HG02981 (cell line): ENCODE measurements at regions not wholly inside any gene's neighbourhood (a gene's known extent, or its start where the extent isn't known, plus 50 kb on each side); places are given as distances from the start of the nearest gene placed in this dataset.
"Not testable (repeated sequence)": the region's sequence is repeated elsewhere in the genome, so short reads cannot be mapped to it uniquely, and the experiment has no call there.

Source experiments
- ATAC-seq: cut with Tn5 transposase; IDR thresholded peaks from one replicate; pipeline ENCODE4 v1.9.1; 2021; ENCODE audit warnings: mild to moderate bottlenecking, moderate library complexity; ENCODE audit not compliant: unreplicated experiment

DNA sequence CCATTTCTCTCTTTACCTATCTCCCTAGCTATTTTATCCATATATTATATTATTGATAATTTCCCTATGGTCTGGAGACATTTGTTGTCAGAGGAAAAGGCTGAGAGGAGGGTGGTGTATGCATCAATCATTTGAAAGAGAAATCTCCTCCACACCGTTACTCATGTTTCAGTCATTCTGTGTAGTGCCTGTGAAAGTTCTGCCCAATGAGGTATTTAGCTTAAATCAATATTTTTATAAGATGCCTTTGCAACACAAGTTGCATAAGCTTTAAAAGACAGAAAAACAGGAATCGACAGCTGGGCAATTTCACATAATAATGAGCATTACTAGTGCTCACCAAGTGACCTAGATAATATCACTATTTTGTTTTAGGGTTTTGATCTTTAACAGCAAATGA is 363.7 kb upstream of the FSIP2 start:
- ATAC-seq = no peak

DNA sequence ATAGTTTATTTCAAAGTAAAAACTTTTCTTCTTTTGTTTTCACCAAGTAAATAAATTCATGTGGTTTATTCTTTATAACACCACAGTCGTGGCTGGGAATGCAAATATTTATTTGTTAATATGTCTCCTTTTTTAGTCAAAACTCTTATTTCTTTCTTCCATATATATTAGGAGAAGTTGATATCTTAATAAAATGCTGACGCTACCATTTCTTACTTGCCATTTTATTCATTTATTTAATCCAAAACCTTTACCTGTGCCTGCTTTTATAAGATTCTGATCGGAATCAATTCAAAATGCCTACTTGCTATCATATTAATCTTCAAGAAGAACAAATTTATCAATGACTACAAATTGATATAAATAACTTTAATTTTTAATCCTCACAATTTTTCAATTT is 362.9 kb upstream of the FSIP2 start:
- ATAC-seq = no peak

DNA sequence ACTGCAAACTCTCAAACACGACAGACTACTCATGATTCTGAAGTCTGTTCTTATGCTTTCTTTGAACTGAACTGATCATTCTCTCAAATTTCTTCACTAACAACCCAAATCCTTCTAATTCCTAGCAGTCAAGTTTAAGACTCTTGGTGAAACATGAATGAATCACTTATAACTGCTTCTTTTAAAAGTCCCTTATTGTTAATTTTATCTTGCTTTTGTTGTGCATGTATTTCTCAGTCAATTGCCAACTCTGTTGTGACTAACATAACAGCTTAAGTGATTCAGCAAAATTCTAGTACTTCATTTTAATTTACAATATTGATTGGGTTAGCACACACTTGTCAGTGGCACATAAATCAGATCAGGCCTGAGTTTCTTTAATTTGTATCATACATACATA is 357.0 kb upstream of the FSIP2 start:
- ATAC-seq = no peak

DNA sequence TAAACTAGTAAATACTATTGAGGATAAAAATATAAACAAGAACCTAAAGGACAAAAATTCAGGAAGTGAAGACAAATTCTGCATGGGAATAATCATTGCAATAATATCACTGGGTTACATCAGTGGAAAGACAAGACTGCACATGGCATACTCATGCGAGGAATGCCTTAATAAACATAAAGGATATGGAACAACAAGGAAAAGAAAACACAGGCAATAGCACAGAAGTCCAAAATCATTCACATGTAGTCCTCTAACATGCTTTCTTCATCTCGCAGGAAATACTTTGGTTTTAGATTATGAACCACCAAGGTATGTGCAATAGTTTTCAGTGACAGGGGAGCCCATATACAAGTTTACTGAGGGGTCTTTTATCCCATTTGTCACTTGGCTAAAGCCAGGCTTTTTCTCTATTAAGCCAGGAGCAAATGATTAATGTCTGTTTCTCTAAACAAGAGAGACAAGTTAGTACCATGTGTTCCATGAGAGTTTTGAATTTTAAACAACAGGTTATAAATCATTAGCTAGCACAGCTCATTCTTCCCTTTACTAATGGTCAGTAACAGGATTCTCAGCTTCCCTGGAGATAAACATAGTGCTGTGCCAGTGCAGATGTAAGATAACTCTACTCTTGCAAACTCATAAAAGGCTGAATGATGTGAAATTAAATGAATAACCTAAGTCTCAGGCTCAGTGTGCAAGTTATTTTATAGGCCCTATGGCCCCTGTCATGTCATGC is 353.6 kb upstream of the FSIP2 start:
- no peak for ATAC-seq

DNA sequence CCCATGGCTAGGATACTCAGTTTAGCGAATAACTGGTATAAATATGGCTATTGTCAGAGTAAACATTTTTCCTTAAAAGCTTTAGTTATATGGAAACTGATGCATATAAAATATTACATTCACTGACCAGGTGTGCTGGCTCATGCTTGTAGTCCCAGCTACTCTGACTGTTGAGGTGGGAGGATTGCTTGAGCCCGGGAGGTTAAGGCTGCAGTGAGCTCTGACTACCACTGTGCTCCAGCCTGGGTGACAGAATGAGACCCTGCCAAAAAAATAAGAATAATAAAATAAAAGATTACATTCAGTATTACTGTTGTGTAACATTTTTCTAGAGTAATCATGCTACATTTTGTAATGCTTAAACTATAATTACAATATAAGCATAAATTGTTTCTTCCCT is 350.4 kb upstream of the FSIP2 start:
- ATAC-seq = no peak

DNA sequence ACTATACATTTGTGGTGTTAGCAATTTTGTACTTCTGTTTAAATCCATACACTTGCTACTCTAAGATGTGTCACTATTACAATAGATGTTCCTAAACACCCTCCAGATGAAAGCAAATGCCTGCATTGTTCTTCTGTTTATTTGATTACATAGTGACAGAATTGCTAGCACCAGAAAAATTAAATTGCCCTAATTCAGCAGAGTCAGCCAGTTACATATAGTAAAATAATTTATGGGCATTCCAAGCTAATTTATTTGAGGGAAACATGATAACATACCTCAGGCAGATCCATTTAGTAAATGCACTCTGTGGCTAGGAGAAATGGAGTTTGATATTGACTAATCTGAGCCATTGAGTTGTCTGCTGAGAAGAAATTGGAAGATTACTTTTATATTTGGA is 347.1 kb upstream of the FSIP2 start:
- no peak for ATAC-seq

DNA sequence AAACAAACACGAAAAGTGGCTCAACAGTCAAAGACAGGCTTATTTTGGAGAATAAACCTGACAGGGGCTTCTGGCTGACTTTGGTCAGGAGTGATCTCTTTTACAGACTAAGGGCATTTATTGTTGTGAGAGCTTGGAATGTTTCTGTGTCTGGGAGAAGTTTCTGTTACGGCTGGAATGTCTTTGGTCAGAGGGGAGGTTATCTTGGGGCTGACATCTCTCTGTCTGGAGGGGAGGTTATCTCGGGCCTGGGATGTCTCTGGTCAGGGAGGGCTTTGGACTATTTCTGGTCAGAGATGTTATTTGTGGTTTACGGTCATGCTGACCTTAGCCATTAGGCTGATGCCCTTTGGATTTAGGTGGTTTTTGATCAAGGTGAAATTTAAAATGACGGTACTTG is 345.5 kb upstream of the FSIP2 start:
- no peak for ATAC-seq

DNA sequence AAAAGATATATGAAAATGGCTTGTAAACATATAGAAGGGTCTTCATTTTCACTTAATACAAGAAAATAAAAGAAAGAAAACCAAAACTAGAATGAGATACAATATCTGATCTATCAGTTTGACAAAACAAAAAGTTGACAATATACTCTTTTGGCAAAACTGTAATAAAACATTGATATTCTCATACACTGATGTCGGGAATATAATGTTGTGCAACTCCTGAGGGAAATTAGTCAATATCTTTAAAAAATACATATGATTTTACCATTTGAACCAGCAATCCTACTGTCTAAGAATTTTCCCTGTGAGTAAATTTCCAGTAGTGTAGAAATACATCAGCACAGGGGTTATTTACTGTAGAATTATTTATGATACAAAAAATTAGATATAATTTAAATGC is 336.1 kb upstream of the FSIP2 start:
- no peak for ATAC-seq

DNA sequence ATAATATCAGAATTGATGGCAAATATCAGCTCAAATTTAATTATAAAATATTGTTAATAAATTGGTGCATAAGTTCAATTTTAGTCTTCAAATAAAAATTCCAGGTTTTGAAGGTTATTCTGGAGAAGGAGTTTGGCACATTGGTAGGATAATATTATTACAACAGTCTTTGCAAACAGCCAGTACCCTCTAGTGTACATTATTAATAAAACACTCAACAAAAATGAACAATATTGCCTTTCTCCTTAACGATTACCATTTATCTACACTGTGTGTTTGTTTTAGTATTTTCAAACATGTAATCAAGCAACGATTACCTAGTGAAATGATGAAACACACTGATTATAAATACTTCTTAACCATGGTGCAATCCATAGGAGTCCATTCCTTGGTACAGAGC is 334.0 kb upstream of the FSIP2 start:
- ATAC-seq = no peak

DNA sequence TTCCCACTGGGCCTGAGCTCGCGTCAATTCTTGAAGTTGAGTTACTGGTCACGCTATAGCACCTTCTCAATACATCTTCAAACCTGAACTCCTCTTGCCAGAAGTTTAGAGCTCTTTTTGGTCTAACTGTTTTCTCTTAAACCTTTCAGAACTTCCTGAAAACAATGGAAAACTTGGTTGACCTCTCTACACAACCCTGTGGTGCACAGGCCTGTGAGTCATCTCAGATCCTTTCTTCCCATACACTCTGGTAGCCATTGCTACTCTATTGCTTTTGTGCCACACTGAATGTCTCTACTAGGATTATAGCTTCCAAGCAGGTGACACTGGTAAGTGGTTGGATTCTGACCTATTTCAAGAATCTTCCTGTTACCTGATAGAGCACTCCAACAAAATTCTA is 321.5 kb upstream of the FSIP2 start:
- no peak for ATAC-seq

DNA sequence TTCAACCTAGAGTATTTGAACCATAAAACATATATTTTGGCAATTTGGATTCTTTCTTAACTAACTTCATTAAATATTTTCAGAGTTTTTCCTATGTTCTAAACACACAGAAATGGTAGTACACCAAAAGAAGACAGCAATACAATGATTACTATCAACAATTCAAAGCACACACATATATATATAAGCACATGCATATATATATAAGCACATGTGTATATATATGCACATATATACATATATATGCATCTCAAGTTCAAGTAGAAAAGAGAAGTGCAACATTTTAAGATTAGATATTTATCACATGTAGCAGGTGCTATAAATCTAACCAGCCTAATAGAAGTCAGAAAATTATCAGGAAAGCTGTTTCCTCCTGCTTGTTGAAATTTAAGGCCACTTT is 320.9 kb upstream of the FSIP2 start:
- no peak for ATAC-seq

DNA sequence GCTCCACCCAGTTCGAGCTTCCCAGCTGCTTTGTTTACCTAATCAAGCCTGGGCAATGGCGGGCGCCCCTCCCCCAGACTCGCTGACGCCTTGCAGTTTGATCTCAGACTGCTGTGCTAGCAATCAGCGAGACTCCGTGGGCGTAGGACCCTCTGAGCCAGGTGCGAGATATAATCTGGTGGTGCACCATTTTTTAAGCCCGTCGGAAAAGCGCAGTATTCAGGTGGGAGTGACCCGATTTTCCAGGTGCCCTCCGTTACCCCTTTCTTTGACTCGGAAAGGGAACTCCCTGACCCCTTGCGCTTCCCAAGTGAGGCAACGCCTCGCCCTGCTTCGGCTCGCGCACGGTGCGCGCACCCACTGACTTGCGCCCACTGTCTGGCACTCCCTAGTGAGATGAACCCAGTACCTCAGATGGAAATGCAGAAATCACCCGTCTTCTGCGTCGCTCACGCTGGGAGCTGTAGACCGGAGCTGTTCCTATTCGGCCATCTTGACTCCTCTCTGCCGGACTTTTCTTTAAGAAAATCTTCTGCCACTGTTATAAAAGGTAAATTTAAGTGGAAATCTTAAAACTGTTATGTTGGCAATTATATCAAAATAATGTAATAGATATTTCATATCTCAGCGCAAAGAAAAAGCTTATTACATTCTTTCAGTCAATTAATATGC is 313.5 kb upstream of the FSIP2 start:
- not testable (repeated sequence) for ATAC-seq

DNA sequence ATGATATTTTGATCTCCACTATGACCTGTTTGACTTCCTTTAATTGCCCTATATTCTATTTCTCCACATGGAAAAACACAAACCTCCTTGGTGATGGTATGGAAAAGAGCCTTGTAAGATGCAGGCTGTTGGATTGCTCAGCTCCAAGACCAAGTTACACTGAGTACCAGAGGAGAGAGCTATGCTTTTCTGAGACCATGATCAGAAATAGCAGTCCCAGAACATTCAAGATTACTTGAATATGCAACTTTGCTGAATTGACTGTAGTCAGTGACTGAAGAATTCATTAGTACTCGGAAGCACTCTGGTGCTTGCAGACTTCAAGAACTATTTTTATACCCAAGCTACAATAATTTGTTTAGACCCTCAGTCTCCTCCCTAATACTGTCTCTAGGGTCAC is 310.6 kb upstream of the FSIP2 start:
- ATAC-seq = no peak

DNA sequence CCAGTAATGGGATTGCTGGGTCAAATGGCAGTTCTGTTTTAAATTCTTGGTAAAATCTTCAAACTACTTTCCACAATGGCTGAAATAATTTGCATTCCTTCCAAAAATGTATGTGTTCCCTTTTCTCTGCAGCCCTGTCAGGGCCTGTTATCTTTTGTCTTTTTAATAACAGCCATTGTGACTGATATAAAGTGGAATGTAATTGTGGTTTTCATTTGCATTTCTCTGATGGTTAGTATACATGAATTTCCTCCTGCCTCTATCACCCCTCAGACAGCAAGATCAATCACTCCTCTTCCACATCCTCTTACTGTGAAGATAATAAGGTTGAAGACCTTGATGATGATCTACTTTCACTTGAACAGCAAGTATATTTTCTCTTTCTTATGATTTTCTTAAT is 304.8 kb upstream of the FSIP2 start:
- no peak for ATAC-seq

DNA sequence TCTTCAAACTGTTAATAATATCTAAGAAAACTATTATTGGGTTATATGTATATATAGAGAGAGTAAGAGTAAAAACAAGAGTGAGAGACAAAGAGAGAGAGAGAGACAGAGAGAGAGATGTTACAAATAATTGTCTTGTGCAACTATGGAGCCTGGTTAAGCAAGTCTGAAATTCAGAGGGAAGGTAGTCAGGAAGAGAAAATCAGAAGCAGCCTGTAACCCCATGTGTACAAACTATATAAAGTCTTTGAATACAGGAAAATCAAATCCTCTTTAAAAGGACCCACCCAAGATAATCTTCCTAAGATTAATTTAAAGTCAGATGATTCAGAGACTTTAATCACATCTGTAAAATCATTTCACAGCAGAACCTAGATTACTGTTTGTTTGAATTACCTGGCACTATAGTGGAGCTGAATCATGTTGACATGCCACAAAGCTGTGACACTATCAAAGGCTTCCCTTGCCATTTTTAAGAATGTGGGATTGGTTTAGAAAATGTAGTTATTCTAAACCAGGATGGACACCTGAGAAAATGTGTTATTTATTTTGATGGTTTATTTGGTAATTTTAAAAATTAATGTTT is 301.7 kb upstream of the FSIP2 start:
- no peak for ATAC-seq

DNA sequence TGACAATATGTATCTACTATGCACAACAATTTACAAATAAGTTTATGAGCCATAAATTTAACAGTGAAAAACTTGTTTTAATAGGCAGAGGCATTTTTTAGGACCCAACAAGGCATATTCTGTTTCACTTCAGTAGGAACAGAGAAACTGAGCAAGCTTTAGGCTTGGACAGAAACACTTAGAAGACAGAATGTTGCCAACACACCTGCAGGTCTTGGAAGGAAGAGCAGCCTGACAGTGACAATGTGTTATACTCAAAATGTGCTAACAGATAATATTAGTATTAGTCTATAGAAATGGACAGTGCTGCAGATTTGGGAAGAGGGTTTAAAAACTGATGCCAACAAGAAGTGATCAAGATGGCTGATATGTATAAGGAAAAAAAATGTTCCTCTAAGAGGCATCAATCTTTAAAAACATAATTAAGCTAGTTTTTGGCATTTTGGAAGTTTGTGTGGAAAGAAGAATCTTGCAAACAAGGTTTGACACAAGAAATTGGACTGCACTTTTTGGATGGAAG is 297.1 kb upstream of the FSIP2 start:
- ATAC-seq = no peak

DNA sequence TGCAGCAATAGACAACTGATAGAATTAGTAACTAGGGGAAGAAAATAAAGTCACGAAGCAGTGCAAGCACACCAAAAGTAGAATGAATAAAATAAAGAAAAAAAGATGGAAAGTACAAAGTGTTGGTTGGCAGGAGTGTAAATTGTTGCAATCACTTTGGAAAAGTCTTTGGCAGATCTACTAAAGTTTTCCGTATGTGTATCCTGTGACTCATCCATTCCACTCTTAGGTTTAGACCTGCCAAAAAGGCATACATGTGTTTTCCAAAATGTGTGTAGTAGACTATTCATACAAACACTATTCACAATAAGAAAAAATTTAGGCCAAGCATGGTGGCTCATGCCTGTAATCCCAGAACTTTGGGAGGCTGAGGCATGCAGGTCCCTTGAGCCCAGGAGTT is 282.1 kb upstream of the FSIP2 start:
- no peak for ATAC-seq

DNA sequence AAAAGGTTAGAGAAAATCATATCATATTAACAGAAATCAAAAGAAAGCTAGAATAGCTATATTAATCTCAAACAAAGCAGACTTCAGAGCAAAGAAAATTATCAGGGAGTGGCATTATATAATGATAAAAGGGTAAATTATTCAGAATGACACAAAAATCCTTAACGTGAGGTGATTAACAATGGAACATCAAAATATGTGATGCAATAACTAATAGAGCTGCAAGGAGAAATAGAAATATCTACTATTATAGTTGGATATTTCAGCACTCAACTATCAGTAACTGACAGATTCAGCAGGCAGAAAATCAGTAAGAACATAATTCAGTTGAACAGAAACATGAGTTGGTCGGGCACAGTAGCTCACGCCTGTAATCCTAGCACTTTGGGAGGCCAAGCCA is 275.1 kb upstream of the FSIP2 start:
- ATAC-seq = no peak

DNA sequence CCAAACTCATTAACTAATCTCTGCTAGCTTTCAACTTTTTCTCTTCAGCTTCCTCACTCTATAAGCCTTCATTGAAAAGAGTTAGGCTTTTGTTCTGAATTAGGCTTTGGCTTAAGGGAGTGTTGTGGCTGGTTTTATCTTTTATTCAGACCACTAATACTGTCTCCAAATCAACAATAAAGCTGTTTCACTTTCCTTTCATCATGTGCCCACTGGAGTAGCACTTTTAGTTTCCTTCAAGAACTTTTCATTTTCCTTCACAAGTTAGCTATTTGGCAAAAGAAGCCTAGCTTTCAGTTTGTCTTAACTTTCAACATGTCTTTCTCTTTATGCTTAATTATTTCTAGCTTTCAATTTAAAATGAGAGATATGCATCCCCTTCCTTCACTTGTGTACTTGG is 271.7 kb upstream of the FSIP2 start:
- no peak for ATAC-seq

DNA sequence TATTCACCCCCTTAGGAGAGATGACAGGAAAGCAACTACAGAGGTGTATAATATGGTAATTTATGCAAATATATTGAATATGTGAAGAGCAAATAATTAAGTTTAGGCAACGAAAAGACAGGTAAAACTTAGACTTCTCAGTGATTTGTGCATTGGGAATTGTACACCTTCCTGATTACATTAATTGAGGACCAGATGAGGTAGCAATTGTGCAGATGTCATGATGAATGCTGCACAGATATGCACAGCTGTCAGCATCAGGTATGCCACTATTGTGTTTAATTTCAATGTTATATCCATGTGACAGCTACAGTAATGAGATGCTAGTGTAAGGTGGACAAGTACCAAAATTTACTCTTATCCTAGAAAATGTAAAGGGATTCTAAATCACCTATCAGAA is 267.2 kb upstream of the FSIP2 start:
- no peak for ATAC-seq

DNA sequence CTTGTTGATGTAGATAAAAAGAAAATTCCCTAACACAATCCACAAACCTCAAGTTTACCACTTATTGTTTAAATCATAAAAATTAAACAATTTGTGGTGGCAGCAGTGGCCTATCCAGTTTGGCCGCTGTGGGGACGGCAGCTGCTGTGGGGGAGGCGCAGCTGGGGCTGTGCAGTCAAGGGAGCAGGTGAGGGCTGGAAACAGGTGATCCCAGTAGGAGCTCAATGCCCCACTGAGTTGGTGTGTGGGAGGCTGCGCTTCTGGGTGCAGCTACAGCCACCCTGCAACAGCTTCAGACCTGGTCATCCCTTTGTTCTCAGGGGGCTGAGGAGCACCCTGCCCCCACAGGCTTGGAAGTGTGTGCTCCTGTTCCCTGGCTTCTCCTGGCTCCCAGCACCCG is 266.0 kb upstream of the FSIP2 start:
- no peak for ATAC-seq

DNA sequence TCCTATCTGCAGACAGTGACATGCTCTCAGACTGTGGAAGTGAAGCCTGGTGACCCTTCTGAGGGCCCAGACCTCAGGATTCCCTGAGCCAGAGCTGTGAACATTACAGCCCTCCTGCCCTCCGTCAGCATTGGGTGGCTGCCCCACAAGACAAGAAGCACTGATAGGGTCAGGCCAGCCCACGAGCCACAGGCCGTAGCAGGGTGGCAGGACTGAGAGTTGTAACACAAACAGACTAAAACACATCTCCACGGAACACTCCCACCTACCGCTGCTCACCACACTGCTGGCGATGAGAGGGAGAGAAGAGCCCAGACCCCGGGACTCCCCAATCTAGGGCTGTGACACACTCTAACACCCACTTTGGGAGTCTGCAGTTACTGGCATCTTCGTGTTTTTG is 264.8 kb upstream of the FSIP2 start:
- ATAC-seq = no peak
